NCI-H187 (cell line): ENCODE measurements at regions not wholly inside any gene's neighbourhood (a gene's known extent, or its start where the extent isn't known, plus 50 kb on each side); places are given as distances from the start of the nearest gene placed in this dataset.

Experiments
- DNase-seq, 2 experiments: peaks; one replicate each; lab custom pipeline; 2025; lab: John Stamatoyannopoulos, UW

DNA sequence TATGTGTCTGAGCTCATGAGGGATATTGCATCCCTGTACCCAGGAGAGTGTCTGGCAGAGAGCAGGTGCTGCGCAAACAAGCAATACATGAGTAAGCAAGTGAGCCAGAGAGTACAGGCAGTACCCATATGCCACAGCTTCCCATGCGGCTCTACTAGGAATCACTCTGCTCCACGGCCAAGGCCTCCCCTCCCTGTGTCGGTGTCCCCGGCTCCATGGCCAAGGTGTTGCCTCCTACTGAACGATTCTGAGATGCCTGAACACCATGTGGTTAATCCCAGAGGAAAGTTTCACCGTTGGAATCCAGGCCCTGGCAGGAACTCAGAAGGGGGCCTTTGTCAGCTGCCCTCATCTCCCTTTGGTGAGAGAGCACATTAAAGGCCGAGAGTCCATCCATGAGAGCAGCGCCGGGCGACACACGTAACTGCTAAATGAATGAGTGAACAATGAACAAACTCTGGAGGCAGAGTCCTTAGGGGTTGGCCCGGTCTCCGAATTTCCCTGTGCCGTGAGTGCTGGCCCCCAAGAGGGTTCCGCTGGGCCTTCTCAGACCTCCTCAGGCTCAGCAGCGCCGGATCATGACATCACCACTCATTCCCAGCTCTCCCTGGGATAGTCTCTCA is 136.0 kb upstream of the FAM20C start:
- no peak for DNase-seq

DNA sequence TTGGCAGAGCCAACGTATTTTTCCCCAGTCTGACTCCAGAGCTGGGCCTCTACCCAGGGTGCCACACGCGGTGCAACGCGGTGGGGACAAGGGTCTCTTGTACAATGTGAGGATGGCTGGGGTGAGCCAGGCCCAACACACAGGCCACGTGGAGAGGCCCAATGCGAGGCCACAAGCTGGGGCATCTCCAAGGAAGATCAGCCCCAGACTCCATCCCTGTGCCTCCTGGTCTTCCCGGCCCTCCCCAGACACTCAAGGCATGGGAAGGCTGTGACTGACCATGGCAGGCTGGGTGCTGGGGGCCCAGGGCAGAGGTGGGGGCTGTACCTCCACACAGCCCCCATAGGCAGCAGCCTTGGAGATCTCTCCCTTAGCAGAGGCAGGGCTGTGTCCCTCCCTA is 135.3 kb upstream of the FAM20C start:
- no peak for DNase-seq

DNA sequence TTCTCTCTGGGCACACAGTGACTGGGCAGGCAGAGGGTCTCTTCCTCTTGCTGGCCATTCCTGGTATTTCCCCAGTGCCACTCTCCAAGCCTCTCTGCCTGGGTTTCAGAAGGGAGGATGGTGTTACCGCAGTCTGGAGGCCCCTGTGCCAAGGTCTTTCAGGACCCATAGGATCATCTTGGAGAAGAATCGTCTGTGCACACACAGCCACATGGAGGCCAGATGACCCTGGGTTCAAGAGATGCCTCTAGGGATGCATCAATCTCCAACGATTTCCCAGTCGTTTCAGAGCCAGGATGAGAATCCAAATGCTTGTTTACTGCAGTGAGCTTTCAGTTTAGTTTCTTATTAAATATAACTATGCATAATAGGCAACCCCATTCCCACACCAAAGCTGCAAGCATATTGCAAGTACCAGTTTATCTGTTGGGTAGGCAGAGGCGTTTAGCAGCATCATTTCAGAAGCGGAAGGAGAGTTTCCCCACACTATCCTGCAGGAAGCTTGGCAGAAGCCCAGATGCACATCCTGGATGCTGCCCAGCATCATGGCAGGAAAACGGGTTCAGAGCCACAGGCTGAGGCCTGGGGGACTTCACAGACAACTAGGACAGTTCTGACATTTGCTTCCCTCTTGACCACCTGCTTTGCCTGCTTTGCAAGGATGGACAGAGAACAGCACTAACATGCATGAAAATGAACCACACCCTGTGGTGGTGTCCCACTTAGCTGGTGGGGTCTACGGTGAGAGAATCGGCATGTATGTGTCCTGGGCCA is 134.7 kb upstream of the FAM20C start:
- DNase-seq: no peak

DNA sequence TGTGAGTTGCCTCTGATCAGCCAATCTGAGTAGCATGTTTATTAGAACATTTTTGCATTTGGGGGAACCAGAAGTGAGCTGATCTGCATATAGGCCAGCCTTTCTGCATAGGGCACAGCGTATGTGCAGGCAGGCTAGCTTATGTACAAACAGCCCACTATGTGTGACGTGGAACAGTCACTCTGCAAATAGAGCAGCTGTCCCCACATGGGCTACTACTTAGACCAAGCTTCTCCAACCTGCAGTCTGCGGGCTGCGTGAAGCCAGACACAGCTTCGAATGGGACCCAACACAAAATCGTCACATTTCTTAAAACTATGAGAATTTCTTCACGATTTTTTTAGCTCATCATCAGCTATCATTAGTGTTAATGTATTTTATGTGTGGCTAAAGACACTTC is 134.1 kb upstream of the FAM20C start:
- no peak for DNase-seq

DNA sequence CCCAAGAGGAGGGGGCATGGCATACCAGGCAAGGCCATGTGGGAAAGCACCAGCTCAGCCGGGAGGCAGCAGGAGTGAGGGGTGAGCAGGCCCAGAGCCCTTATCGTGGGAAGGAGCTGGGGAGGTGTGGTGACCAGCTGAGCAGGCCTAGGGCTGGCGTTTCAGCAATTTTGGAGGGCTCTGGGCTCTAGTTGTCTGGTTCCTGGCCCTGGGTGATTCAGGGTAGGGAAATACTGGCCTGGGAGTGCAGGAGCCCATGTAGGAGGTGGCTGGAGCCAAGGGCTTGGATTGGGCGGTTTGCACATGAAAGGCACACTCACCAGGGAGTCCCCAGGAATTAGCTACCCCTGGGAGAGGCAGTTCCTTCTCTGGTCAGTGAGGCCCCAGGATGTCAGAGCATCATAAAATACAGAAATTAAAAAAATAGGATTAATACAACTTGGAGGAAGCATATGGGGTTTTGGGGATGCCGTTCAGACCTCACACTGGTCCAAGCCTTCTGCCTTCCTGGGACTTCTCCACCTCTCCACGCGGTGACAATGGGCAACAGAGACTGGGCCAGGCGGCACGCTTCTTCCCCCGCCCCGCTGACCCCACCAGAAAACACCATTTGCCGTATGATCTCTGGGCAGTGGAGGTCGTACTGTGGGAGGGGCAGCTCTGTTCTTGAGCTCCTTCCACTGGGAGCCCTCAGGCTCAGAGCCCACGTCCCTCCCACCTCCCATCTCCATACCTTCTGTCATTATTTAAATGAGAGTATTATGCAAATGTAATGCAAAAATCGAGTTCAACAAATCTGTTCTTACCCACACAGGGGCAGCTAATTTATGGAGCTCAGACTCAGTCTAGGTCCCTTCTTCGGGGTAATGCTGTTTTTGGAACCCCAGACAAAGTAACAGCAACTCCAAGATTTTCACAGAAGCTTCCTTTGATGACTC is 133.0 kb upstream of the FAM20C start:
- DNase-seq: no peak

DNA sequence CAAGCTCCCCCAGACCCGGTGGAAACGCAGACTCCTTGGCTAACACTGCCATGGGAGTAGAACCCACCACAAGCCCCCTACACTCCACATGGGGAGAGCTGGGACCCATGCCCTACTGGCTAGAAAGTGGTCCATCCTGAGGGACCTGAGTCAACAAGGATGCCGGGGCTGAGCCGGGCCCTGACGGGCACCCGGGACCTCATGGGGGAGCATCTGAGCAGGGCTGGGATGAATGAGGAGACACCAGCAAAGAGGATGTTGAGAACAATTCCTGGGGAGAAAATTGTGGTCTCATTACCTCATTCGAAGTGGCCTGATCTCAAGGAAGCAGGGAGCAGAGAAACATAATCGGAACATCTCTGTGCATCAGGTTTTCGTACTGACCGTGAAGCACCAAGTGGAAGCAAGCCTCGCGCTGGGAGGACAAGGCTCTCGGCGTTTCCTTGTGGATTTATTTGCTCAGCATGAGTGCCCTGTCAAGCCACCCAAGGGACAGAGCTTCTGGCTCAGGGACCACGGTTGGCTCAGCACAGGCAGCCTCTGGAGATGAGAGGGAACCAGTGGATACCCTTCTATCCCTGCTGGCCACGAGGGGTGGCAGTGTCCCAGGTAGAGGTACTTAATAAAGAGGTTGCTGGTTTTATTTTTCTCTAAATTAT is 132.2 kb upstream of the FAM20C start:
- no peak for DNase-seq

DNA sequence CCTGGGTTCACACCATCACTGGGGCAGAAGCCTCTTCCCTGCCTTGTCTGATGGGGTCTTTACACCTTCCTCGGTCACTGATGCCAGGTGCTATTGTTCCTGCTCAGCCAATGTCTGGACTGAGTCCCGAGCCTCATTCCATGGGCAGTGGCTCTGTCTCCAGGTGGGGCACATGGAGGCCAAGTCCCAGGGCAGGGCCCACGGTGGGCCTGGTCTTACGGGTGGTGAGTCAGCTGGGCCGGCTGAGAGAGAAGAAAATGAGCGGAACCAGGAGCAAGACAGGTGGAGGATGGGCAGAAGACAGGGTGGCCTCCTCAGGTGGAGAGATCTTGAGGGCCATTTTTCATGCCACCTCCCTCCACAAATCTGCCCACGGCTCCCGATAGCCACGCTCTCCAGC is 131.7 kb upstream of the FAM20C start:
- DNase-seq: no peak

DNA sequence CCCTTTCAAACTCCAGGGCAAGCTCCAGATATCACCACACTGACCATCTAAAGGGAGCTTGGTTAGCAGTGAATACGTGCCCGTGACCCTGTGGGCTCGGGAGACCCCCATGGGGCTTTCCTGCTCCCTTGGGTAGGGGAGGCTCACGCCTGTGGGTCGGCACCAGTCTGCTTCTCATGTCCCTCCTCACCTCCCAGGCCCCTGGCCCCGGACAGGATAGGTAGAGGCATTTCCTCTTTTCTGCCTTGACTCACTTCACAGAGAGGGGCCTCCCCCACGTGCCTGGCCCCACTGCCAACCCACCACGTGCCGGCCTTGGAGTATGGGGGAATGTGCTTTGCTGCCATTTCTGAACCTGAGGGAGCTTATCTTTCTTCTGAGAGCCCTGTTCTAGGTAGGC is 131.3 kb upstream of the FAM20C start:
- DNase-seq: no peak

DNA sequence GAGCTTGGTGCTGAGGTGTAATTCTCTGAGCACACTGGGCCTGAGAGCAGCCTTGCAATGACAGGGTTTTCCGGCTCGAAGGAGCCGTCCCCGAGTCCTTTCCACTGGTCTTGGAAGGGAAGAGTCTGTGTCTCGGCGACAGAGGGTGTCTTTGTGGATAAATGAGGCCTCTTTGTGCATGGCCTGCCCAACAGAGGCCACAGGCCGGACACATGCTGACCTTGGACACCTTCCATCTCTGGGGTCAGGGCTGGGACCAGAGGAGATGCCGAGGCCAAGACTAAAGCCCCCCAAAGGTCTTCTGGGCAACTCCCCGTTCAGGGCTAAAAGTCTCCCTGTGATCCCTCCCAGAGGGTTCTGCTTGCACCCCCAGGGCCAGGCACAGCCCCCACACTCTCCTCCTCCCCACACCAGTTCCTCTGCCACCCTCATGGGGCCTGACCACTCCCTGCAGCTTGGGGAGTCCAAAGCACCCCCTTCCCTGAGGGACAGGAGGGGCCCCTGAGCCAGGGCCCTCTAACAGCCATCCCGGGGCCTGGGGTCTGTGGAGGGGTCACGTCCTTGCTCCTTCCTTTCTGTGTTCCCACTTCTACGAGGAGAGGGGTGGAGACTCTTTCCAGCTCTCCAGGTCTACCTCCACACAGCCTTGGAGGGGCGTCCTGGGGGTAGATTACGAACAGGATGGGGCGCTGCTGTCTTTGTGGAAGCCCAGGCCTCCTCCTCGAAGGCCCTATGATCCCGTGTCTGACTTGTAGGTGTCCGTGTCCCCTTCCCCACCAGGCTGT is 130.6 kb upstream of the FAM20C start:
- no peak for DNase-seq

DNA sequence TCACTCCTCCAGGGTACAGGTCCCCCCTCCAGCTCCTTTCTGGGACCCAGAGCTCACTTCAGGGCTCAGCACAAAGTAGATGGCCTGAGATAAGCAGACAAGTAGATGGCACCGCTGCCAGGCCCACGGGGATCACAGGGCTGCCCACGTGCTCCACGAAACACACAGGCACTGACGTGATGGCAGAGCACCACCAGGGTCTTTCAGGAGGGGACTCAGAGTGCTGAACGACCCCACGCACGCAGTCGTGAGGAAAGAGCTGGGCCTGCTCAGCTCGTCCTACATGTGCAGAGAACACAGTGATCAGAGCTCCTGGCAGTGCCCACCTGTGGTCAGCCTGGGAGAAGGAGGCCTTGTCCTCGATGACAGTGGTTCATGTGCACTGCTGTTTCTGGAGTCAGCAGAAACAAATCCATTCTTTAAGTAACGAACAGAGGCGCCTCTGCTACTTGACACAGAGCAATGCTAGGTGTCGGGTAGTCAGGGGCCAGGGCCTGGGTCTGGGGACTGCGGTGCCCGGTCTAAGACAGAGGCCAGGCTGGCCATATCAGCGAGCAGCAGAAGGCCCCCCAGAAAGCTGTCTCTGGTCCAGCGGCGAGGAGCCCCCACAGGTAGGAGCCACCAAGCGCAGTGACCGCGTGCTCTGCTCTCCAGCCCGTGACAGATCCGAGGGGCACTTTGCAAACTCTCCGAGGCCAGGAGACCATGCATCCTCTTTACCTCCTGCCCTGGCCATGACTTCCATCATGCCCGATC is 129.8 kb upstream of the FAM20C start:
- no peak for DNase-seq

DNA sequence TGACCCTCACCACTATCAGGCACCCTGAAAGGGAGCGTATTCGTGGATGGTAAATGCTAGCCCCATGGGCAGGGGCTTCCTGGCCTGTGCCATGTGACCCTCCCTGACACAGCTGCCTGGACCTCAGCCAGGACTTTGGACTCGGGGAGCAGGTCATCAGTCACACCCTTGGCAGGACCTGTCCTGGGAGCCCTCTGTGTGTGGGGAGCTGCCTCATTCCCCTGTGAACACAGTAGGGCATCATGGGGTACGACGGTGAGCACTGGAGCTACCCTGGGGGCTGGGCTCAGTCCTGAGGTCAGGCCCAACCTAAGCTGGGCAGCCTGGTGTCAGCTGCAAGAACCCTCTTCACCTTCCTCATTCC is 129.3 kb upstream of the FAM20C start:
- DNase-seq: no peak

DNA sequence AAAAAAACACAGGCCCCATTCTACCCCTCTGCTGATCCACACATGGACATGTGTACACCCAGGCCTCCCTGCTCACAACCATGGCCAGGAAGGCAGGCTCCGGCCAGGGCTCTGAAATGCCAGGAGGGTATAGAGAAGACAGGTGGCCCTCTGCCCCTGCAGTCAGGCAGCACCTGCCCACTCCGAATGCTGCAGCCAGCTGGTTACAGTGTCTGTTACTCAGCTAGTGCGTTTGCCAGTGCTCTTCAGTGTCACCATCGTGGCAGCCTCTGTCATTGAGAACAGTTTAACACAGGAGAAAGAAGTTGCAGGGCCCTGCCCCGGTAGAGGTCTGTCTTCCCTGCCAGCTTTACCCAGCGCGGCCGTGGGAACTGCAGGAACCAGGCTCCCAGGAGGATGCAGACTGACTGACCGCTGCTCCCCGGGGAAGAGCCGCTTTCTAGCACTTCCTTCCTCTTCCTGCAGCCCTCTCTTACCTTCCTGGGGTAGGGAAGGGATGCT is 128.8 kb upstream of the FAM20C start:
- no peak for DNase-seq

DNA sequence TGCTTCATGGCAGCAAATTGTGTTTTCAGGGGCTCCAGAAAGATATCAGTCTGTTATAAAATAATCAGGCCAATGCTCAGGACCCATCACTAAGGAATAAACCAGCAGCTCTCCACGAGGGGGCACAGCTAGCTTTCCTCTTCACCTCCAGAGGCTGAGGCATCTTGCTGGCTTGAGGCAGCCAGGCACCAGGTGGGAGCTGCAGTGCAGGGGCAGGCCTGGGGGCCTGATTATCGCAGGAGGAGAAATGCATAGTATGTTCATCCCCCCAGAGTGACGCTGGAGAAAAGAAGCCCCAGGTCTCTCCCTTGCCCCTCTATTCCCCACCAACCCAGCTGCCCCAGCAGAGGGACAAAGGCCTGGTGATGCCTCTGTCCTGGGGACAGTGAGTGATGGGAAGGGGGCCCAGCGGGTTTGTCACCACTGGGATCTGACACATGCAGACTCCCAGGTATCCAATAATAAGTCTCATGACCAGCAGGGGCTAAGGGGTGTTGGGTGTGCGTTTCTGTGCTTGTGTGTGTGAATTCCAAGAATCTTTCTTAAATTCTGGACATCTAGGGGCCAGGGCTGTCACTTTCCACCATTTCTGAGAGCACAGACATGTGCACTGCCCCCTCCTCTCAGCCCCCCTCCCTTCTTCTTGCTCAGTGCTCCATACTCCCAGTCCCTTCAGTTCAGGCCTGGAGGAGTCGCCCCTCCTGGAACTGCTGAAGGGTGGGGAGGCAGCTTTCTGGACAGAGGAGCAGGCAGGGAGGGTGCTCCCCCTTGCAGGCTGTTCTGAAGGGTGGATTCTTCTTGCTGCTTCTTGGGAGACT is 128.1 kb upstream of the FAM20C start:
- no peak for DNase-seq

DNA sequence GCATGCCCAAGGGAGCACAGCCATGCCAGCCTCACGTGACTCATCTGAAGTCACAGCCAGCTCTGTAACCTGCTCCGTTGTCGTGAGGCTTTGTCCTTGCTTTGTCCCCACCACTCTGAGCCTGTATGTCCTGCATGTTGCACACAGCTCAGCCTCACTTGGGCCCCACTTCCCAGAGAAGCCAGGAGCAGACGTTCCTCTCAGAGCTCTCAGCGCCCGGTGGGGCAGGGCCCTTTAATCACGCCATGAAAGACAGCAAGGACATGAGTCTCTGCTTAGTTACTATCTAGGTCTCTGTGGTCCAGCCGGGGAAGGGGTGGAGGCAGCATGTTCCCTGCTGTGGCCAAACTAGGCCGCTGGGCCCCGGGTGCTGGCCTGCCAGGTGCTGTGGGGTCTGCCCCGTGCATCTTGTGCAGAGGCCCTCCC is 127.4 kb upstream of the FAM20C start:
- DNase-seq: no peak

DNA sequence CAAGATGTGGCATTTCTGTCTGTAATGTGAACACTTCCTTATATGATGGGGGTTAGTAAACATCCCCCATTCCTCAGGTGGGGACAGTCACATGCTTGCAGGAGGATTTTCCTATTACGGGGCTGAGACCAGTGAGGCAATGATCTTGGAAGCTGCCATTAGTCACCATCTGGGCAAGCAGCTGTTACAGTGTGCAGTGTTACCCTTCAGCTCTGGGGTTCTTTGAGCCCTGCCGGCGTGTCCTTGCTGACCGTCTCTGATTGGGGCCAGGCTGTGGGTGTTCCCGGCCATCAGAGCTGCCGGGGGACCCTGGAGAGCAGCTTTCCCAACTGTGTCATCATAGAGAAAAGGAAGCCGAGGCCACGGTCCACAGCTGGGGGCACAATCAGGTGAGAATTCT is 126.8 kb upstream of the FAM20C start:
- DNase-seq: no peak

DNA sequence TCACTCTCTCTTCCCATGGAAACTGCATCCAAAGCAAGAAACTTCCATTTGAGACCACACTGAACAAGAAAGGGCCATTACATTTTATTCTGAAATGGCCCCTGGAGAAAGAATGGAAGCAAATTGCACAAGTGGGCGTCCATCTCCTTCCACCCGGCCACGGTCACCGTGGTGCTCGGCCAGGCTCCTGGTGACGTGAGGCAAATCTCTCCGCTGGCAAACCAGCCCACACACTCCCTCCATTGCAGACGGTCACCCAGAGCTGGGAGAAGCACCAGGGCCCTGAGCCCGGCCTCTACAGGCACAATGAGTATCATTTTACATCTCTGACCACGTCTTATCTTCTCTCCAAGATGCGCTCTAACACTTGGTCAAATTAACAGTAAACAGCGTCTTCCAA is 126.1 kb upstream of the FAM20C start:
- DNase-seq: no peak

DNA sequence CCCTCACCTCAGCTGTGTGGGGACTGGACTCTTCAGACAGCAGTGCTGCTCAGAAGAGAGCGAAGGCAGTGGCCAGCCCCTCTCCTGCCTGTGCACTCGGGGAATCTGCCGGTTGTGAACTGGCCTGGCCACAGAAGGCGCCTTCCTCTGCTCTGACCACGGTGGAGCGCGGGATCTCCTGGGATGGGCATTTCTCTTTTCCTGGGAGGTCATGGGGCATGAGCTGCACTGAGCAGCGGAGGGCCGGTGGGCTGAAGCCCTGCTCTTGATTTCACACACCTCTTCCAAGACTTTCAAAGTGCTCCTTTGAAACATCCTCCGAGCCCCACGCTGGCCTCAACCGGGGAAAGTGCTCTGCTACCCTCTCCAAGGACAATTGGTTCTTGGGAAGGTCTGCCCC is 125.6 kb upstream of the FAM20C start:
- no peak for DNase-seq

DNA sequence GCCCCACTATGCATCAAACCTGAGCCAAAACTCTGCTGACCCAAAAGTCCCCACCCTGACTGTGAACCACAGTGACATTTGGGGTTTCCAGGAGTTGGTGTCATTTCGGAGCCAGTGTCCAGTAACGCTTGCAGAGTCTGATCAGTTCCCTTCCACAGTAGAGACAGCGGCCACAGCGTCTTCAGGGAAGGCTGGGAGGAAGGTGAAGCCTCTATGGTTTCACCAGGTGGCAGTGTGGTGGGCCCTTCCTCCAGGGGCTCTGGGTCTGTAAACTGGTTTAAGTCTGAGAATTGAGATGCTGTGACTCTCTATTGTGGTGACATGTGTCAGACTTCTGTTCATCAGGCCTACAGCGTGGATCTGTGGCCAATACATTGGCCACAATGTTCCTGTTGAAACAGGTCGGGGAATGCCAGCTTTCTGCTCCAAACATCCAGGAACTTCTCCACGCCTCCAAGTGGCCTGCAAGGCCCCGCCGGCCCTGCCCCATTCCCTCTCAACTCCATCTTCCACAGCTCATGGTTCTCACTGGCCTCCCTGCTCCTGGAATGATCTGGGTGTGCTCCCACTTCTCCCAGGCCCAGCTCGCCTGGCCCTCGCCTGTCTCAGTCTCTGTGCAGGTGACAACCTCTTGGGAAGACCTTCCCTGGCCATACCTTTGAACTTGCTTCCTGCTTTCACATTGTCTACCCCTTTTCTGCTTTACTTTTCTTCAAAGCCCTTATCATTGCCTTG is 124.5 kb upstream of the FAM20C start:
- DNase-seq: no peak

DNA sequence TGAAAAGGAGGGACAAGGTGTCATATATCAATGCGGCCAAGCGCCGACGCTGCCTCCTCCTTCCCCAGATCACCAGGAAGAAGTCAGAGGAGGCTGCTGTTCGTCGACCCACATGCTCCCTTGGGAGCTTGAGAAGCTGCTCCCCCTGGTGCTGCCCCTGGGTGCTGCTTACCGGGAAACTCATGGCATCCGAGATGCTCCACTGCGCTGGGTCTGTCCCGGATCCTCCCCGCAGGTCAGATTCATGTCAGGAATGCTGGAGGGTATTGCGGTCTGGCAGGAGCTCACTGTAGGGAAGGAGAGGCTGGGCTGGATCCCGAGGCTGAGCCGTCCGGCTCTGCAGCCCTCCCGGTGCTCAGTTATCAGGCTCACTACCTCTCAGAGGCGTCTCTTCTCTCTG is 123.7 kb upstream of the FAM20C start:
- DNase-seq: no peak
